NCI-H748 (cell line): ENCODE measurements at regions not wholly inside any gene's neighbourhood (a gene's known extent, or its start where the extent isn't known, plus 50 kb on each side); places are given as distances from the start of the nearest gene placed in this dataset.
"Not testable (repeated sequence)": the region's sequence is repeated elsewhere in the genome, so short reads cannot be mapped to it uniquely, and the experiment has no call there.

Source experiments
- DNase-seq: peaks from one replicate; lab custom pipeline; 2025; ENCODE audit not compliant: unreplicated experiment; lab: John Stamatoyannopoulos, UW

- DNase-seq, result no peak
Observed at GRCh38 chr12:131448254-131448795, 262.6 kb upstream of the SFSWAP start.

DNA sequence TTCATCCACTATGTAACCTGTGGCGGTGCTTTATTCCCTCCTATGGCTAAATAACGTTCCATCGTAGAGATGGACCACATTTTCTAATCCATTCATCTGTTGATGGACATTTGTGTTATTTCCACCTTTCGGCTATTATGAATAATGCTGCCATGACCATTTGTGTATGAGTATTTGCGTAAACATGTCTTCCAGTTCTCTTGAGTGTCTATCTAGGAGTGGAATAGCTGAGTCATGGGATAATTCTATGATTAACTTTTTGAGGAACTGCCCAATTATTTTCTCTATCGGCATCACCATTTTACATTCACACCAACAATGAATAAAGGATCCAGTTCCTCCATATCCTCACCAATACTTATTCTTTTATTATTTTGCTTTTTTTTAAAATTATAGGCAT, 261.9 kb upstream of the SFSWAP start:
- DNase-seq, result no peak

- no peak for DNase-seq
Observed at GRCh38 chr12:131452444-131452860, 258.4 kb upstream of the SFSWAP start.

GRCh38 chr12:131454418-131455217, 256.3 kb upstream of the SFSWAP start:
- peak; percentile 54 for DNase-seq

GRCh38 chr12:131455218-131455506, 255.7 kb upstream of the SFSWAP start:
- no peak for DNase-seq

DNA sequence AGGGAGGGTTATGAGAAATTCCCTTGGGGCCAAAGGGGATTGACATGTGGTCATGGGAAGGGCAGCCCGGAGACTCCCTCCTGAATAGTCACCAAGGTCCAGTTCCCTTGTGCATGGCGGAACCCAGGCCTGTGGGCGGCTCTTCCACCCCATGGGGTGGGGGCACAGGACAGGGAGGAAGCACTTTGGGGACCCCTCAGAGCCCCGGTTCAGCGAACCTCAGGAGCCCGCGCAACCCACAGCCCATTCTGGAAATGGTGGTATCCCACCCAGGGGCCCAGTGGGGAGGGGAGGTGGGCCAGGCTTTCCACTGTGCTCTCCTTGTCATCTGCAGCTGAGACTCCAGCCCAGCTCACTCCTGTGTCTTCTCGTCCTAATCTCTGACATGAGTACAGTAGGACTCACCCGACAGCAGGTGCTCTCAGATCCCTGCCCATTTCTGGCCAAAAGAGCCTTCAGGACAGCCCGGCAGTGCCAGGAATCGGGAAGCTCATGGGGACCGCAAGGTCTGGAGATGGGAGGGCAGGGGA, 255.2 kb upstream of the SFSWAP start:
- DNase-seq, result no peak

DNA sequence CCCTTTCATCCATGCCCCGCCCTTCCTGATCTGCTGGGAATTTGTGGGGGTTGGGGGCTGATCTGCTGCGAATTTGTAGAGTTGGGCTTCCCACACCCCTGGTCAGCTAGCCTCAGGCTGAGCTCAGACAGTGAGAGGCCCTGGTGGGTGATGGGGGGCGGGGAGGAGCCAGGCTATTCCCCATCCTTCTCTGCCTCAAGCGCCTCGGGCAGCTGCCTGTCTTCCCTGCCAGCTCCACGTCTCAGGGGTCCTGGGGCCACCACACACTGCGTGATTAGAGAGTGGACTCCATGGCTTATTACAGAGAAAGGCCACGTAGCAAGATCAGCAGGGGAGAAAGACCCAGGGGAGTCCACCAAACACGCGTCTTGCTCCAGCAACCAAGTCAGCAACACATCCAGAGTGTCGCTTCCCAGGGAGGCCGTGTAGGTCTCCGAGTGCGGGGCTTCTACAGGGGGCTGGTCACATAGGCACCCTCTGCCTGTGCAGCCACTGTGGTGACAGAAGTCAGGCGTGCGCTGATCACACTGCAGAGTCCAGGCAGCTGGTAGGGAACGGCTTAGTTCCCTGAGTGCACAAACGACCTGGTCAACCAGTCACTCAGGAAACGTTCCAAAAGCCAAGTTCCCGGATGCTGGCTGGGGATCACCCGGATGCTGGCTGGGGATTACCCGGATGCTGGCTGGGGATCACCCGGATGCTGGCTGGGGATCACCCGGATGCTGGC, 254.4 kb upstream of the SFSWAP start:
- no peak for DNase-seq

GRCh38 chr12:131457028-131457310, 253.9 kb upstream of the SFSWAP start:
- DNase-seq, result no peak

- no peak for DNase-seq
Observed at GRCh38 chr12:131457331-131458047, 253.4 kb upstream of the SFSWAP start.

DNA sequence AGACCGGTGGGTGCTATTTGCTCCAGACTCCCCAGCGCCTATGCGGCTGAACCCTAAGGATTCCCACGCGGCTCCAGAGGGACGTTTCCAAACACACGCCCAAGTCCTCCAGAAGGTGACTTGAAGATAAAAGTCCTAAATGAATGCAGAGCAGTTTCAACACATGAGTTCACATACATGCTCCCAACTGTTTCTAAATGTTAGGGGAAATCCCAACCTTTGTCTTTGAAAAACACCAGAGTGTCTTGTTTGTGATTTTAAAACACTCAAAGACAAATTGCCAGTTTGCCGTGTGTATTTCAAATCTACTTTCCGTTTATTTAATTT, 252.9 kb upstream of the SFSWAP start:
- no peak for DNase-seq

GRCh38 chr12:131458931-131459772, 251.7 kb upstream of the SFSWAP start:
- DNase-seq, result no peak

- DNase-seq, result no peak
Observed at GRCh38 chr12:131459773-131460365, 251.0 kb upstream of the SFSWAP start.

DNA sequence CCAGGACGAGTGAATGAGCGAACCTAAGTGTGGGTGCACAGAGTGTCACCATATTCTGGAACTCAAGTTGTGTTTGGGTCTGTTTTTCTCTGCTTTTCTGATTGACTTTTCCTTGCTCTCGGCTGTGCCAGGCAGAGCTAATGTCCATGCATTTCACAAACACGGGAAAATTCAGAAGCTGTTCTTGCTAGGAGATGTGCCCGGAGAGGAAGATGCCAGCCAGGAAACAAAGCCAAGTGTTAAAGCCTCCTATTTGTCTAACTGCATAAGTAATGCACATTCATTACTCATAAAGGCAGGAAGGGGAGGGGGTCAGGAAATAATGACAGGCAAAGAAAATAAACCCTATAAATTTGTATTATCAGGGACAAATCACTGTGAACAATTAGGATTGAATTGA, 250.4 kb upstream of the SFSWAP start:
- DNase-seq, result no peak

DNA sequence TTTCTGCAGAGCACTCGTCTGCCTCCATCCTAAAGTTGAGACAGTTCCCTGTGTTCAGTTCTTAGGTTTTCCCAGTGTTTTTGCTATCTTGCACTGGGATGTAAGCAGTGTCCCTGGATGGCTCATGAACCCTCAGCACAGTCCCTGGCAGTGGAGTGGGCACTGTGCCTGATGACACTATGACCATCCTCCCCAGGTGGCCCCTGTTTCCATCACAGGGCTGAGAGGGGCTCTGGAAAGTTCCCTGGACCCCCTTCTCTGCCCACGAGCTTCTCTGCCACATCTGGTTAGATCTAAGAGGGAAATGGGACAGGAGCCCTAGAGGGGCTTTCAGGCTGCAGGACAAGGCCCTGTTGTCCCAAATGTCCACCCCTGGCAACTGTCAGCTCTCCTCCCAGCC, 249.8 kb upstream of the SFSWAP start:
- DNase-seq, result no peak

DNA sequence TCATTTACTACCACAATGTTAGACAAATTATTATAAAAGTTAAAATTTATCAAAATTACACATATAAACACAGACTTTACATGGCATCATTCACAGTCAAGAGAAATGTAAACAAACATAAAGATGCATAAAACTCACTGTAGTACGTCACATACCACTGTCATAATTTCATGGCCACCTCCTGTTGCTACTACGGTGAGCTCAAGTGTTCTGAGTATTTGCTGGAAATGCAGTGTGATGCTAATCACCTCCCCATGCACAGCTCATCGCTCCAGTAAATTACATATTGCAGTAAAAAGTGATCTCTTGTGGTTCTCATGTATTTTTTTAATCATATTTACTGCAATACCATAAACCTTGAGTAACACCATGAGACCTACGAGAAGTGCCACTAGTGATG, 247.7 kb upstream of the SFSWAP start:
- no peak for DNase-seq

DNA sequence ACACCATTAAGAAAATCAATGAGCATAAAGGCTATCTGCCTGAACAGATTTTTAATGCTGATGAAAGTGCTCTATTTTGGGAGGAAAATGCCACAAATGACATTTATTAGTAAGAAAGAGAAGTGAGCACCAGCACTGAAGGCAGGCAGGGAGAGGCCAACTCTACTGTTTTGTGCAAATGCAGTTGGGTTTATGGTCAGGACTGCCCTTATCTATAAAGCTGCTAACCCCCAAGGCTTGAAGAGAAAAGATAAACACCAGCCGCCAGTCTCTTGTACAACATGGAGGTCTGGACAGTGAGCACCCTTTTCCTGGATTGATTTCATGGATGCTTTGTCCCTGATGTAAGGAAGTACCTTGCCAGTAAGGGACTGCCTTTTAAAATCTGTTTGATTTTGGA, 246.8 kb upstream of the SFSWAP start:
- no peak for DNase-seq

- no peak for DNase-seq
Observed at GRCh38 chr12:131466306-131466705, 244.6 kb upstream of the SFSWAP start.

DNA sequence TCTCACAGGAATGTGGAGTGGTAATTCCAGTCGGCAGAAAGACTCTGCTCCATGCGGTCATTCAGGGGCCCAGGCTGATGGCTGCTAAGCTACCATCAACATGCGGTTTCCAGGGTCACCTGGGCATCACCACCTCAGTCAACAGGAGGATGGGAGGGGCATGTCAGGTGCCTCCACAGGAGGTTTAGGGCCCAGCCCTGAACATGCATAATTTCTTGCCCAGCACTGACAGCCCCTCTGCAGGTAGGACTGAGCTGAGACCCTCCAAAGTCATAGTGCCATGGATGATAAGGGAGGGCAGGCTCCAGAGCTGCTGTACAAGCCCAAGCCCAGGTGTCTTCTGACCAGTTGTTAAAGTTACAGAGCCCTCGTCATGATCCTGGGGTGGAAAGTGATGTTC, 244.0 kb upstream of the SFSWAP start:
- no peak for DNase-seq

DNA sequence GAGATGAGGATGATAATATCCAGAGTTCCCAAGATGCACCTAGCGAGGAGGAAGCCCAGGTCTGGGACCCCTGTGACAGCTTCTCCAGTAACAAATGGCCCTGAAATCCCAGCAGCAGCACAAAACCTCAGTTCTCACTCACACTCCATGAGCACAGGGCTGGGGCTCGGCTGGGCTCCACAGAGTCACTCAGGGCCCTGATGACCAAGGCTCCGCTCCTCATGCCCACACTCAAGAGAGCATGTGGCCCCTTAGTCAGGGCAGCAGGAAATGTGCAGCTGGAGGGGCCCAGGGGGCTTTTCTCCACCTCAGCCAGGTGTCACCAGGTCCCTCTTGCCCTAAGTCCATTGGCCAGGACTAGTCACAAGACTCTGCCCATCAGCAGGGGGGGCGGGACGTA, 242.7 kb upstream of the SFSWAP start:
- no peak for DNase-seq

- DNase-seq, result not testable (repeated sequence)
Observed at GRCh38 chr12:131469945-131470344, 240.9 kb upstream of the SFSWAP start.
